ENCODE measurements at regions not wholly inside any gene's neighbourhood (a gene's known extent, or its start where the extent isn't known, plus 50 kb on each side); places are given as distances from the start of the nearest gene placed in this dataset.
"Not testable (repeated sequence)": the region's sequence is repeated elsewhere in the genome, so short reads cannot be mapped to it uniquely, and the experiment has no call there.

GRCh38 chr5:34096033-34096432 lies 53.0 kb upstream of the C1QTNF3 start:
- DNase-seq: not testable (repeated sequence)

GRCh38 chr5:34099891-34100290 lies 56.9 kb upstream of the C1QTNF3 start:
- DNase-seq: not testable (repeated sequence)

- not testable (repeated sequence) for DNase-seq
Observed at GRCh38 chr5:34101567-34101966, 58.6 kb upstream of the C1QTNF3 start.

- DNase-seq: not testable (repeated sequence)
Observed at GRCh38 chr5:34108897-34109296, 65.9 kb upstream of the C1QTNF3 start.

GRCh38 chr5:34124280-34124679 lies 81.3 kb upstream of the C1QTNF3 start:
- DNase-seq: not testable (repeated sequence)

GRCh38 chr5:34125354-34125753 lies 82.3 kb upstream of the C1QTNF3 start:
- DNase-seq: not testable (repeated sequence)

GRCh38 chr5:34126741-34127140 lies 83.7 kb upstream of the C1QTNF3 start:
- DNase-seq: not testable (repeated sequence)

GRCh38 chr5:34127818-34128217 lies 84.8 kb upstream of the C1QTNF3 start:
- DNase-seq: not testable (repeated sequence)

GRCh38 chr5:34128890-34129289 lies 85.9 kb upstream of the C1QTNF3 start:
- not testable (repeated sequence) for DNase-seq

- DNase-seq: not testable (repeated sequence)
Observed at GRCh38 chr5:34154988-34155387, 112.0 kb upstream of the C1QTNF3 start.

GRCh38 chr5:34156703-34157414 lies 113.8 kb upstream of the C1QTNF3 start:
- DNase-seq: not testable (repeated sequence)

- DNase-seq: not testable (repeated sequence)
Observed at GRCh38 chr5:34160904-34161303, 117.9 kb upstream of the C1QTNF3 start.

- not testable (repeated sequence) for DNase-seq
Observed at GRCh38 chr5:34171398-34171797, 128.4 kb upstream of the C1QTNF3 start.

GRCh38 chr5:34179453-34180190 lies 136.6 kb upstream of the C1QTNF3 start:
- DNase-seq: not testable (repeated sequence)

GRCh38 chr5:34180225-34180624 lies 137.2 kb upstream of the C1QTNF3 start:
- DNase-seq: not testable (repeated sequence)

GRCh38 chr5:34180940-34181614 lies 138.1 kb upstream of the C1QTNF3 start:
- DNase-seq: not testable (repeated sequence)

- not testable (repeated sequence) for DNase-seq
Observed at GRCh38 chr5:34185005-34185404, 142.0 kb upstream of the C1QTNF3 start.

GRCh38 chr5:34185572-34185971 lies 142.6 kb upstream of the C1QTNF3 start:
- DNase-seq: not testable (repeated sequence)

- DNase-seq: not testable (repeated sequence)
Observed at GRCh38 chr5:34186108-34186507, 143.1 kb upstream of the C1QTNF3 start.

- not testable (repeated sequence) for DNase-seq
Observed at GRCh38 chr5:34186865-34187264, 143.9 kb upstream of the C1QTNF3 start.

- DNase-seq: not testable (repeated sequence)
Observed at GRCh38 chr5:34187441-34187840, 144.4 kb upstream of the C1QTNF3 start.

GRCh38 chr5:34188001-34188822 lies 145.2 kb upstream of the C1QTNF3 start:
- not testable (repeated sequence) for DNase-seq
